ENCODE measurements at regions not wholly inside any gene's neighbourhood (a gene's known extent, or its start where the extent isn't known, plus 50 kb on each side); places are given as distances from the start of the nearest gene placed in this dataset.

DNA sequence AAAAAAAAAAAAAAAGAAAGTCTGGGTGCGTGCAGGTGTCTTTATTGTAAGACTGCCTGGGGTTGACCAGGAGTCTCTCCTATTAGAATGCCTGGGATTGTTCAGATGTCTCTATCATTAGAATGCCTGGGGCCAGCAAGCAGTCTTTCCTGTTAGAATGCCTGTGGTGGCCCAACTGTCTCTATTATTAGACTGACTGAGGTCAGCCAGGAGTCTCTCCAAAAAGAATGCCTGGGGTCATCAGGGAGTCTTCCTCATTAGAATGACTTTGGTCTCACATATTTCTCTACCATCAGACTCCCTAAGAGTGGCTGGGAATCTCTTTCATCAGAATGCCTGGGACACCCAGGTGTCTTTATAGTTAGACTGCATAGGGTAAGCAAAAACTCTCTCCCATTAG lies 1577.5 kb downstream of the UQCRFS1 start:
- no peak for TF ChIP-seq CTCF (IDR thresholded peaks at IDR 0.05)
- intact Hi-C loops (cut with DNase I) = no loop called here
- H3K9ac ChIP-seq (ENCODE audit: low read depth in 2 of 2, low read length in 2 of 2) = no peak overlapping the region
- H3K4me3 ChIP-seq = no peak overlapping the region
- H3K27ac ChIP-seq = no peak overlapping the region
- DNase-seq = no peak
- H3K4me1 ChIP-seq = no peaks in the 10 kb centered on the region
- H3K27me3 ChIP-seq = no peaks in the 10 kb centered on the region
- H3K36me3 ChIP-seq = no peaks in the 10 kb centered on the region
- peaks cover 1% of the 10 kb centered on the region for H3K9me3 ChIP-seq

DNA sequence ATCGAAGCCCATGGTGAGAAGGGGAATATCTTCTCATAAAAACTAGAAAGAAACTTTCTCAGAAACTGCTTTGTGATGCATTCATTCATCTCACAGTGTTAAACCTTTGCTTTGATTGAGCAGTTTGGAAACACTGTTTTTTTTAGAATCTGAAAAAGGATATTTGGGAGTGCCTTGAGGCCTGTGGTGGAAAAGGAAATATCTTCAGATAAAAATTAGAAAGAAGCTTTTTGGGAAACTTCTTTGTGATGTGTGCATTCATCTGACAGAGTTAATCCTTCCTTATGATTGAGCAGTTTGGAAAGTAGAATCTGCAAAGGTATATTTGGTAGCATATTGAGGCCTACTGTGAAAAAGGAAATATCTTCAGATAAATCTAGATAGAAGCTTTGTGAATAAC lies 1594.9 kb downstream of the UQCRFS1 start:
- Histone ChIP-seq H3K4me3 (no peak overlapping the region), H3K9me3 (peaks cover 11% of the 10 kb centered on the region), H3K9ac (ENCODE audit: low read depth in 2 of 2, low read length in 2 of 2) (no peak overlapping the region), H3K27me3 (no peaks in the 10 kb centered on the region), H3K4me1 (no peaks in the 10 kb centered on the region), H3K36me3 (no peaks in the 10 kb centered on the region), H3K27ac (no peak overlapping the region)
- intact Hi-C loops (cut with DNase I) = no loop called here
- DNase-seq = no peak
- TF ChIP-seq CTCF (IDR thresholded peaks at IDR 0.05) = no peak

GRCh38 chr19:27580906-27581305 lies 1632.0 kb downstream of the UQCRFS1 start:
- Histone ChIP-seq H3K9me3 (no peaks in the 10 kb centered on the region), H3K27me3 (no peaks in the 10 kb centered on the region), H3K4me3 (no peak overlapping the region), H3K36me3 (no peaks in the 10 kb centered on the region), H3K4me1 (no peaks in the 10 kb centered on the region), H3K9ac (ENCODE audit: low read depth in 2 of 2, low read length in 2 of 2) (no peak overlapping the region), H3K27ac (no peak overlapping the region)
- no peak for TF ChIP-seq CTCF (IDR thresholded peaks at IDR 0.05)
- intact Hi-C loops (cut with DNase I) = no loop called here
- no peak for DNase-seq
